Vagina (tissue), 2 donors: ENCODE measurements at regions not wholly inside any gene's neighbourhood (a gene's known extent, or its start where the extent isn't known, plus 50 kb on each side); places are given as distances from the start of the nearest gene placed in this dataset.

ENCODE experiments used
- CTCF ChIP-seq, 3 experiments: fragments of 450-650 bp in 2 of 3; fragments of 200-600 bp in 1 of 3; sonication (generic) in 1 of 3; IDR thresholded peaks; one replicate each; pipeline ENCODE4 v1.5.1; 2017 to 2019; ENCODE audit warnings: antibody characterized with exemption in 3 of 3, mild to moderate bottlenecking in 2 of 3, moderate library complexity in 2 of 3
- POLR2A ChIP-seq, 2 donors: fragments of 450-650 bp; IDR thresholded peaks; one replicate each; pipeline ENCODE4 v1.6.1; 2017; ENCODE audit warnings: antibody characterized with exemption in 2 of 2, mild to moderate bottlenecking in 2 of 2, moderate library complexity in 2 of 2

- TF ChIP-seq CTCF (IDR thresholded peaks at IDR 0.05): no peak
- no peak for TF ChIP-seq POLR2A (IDR thresholded peaks at IDR 0.05)
These were observed 424.0 kb upstream of the CRIM1 start for GRCh38 chr2:35931626-35932025.
